Mesenchymal stem cell (in vitro differentiated cells and primary cell): ENCODE measurements at regions not wholly inside any gene's neighbourhood (a gene's known extent, or its start where the extent isn't known, plus 50 kb on each side); places are given as distances from the start of the nearest gene placed in this dataset.
A peak's percentile ranks its signal among the peaks of the same experiment; 100 is the strongest.

Experiments
- DNase-seq: peaks from one replicate; pipeline ENCODE4 v3.0.0-alpha.2; 2013
- H2AFZ ChIP-seq: one replicate; pipeline ENCODE4 v1.6.1; 2013; ENCODE audit warnings: low read depth, mild to moderate bottlenecking, control low read depth, inconsistent platforms, low read length, moderate library complexity
- H2AK5ac ChIP-seq: 2 replicates; pipeline ENCODE4 v1.6.1; 2013; ENCODE audit warnings: low read length, moderate library complexity, mild to moderate bottlenecking, inconsistent platforms; ENCODE audit not compliant: severe bottlenecking
- H2BK120ac ChIP-seq: one replicate; pipeline ENCODE4 v1.6.1; 2013; ENCODE audit warnings: low read depth, mild to moderate bottlenecking, inconsistent platforms, low read length, moderate library complexity
- H2BK12ac ChIP-seq, 2 experiments: one replicate each; pipeline ENCODE4 v1.6.1; 2013; ENCODE audit warnings: inconsistent platforms in 2 of 2, low read length in 2 of 2, mild to moderate bottlenecking in 2 of 2, moderate library complexity in 2 of 2, control low read depth in 1 of 2
- H2BK15ac ChIP-seq: one replicate; pipeline ENCODE4 v1.6.1; 2013; ENCODE audit warnings: mild to moderate bottlenecking, low read depth, inconsistent platforms; ENCODE audit not compliant: poor library complexity, severe bottlenecking
- H2BK5ac ChIP-seq: 2 replicates; pipeline ENCODE4 v1.6.1; 2013; ENCODE audit warnings: low read depth, mild to moderate bottlenecking, low read length, control low read depth, inconsistent platforms; ENCODE audit not compliant: poor library complexity, severe bottlenecking
- H3K14ac ChIP-seq, 2 experiments: one replicate each; pipeline ENCODE4 v1.6.1; 2013; ENCODE audit warnings: inconsistent platforms in 2 of 2, low read length in 2 of 2, control low read depth in 1 of 2, mild to moderate bottlenecking in 1 of 2, moderate library complexity in 1 of 2
- H3K18ac ChIP-seq, 2 experiments: one replicate each; pipeline ENCODE4 v1.6.1; 2013; ENCODE audit warnings: inconsistent platforms in 2 of 2, low read length in 2 of 2, control low read depth in 1 of 2, low read depth in 1 of 2, mild to moderate bottlenecking in 1 of 2
- H3K23ac ChIP-seq, 2 experiments: one replicate each; pipeline ENCODE4 v1.6.1; 2013; ENCODE audit warnings: inconsistent platforms in 2 of 2, low read length in 2 of 2, mild to moderate bottlenecking in 2 of 2, moderate library complexity in 2 of 2, control low read depth in 1 of 2
- H3K27ac ChIP-seq: 2 replicates; pipeline ENCODE4 v1.5.1; 2013; ENCODE audit warnings: mild to moderate bottlenecking, moderate library complexity, low read length, control low read depth, inconsistent platforms; ENCODE audit not compliant: poor library complexity, severe bottlenecking
- H3K27me3 ChIP-seq, 2 experiments: 2 replicates each; pipeline versions ENCODE4 v1.6.1 to v1.7.0; 2013; ENCODE audit warnings: low read length in 2 of 2, mild to moderate bottlenecking in 2 of 2, moderate library complexity in 2 of 2, control low read depth in 1 of 2, inconsistent platforms in 1 of 2; ENCODE audit not compliant: control insufficient read depth in 1 of 2, insufficient read depth in 1 of 2
- H3K36me3 ChIP-seq, 2 experiments: 2 replicates each; pipeline versions ENCODE4 v1.6.1 to v1.7.0; 2013; ENCODE audit warnings: low read length in 2 of 2, control low read depth in 1 of 2, inconsistent platforms in 1 of 2, low read depth in 1 of 2, mild to moderate bottlenecking in 1 of 2; ENCODE audit not compliant: insufficient read depth in 2 of 2, control insufficient read depth in 1 of 2
- H3K4ac ChIP-seq, 2 experiments: one replicate each; pipeline ENCODE4 v1.6.1; 2013; ENCODE audit warnings: inconsistent platforms in 2 of 2, low read length in 2 of 2, mild to moderate bottlenecking in 2 of 2, moderate library complexity in 2 of 2, control low read depth in 1 of 2, low read depth in 1 of 2
- H3K4me1 ChIP-seq: 2 replicates; pipeline ENCODE4 v1.6.1; 2013; ENCODE audit warnings: low read depth, low read length, control low read depth; ENCODE audit not compliant: control insufficient read depth, insufficient read depth
- H3K4me2 ChIP-seq: 2 replicates; pipeline ENCODE4 v1.6.1; 2013; ENCODE audit warnings: low read length, mild to moderate bottlenecking, inconsistent platforms; ENCODE audit not compliant: poor library complexity, severe bottlenecking
- H3K4me3 ChIP-seq, 2 experiments: 2 replicates each; pipeline versions ENCODE4 v1.5.1 to v1.7.0; 2013; ENCODE audit warnings: low read length in 2 of 2, mild to moderate bottlenecking in 2 of 2, control low read depth in 1 of 2, low read depth in 1 of 2; ENCODE audit not compliant: insufficient read depth in 1 of 2
- H3K79me1 ChIP-seq: replicated peaks from 2 replicates; pipeline ENCODE4 v1.6.1; 2013; ENCODE audit warnings: mild to moderate bottlenecking, control low read depth, low read length, inconsistent platforms; ENCODE audit not compliant: poor library complexity, severe bottlenecking
- H3K9ac ChIP-seq: 2 replicates; pipeline ENCODE4 v1.7.0; 2013; ENCODE audit warnings: mild to moderate bottlenecking, low read length, moderate library complexity
- H3K9me3 ChIP-seq: 2 replicates; pipeline ENCODE4 v1.7.0; 2013; ENCODE audit warnings: mild to moderate bottlenecking, low read length; ENCODE audit not compliant: control insufficient read depth
- H4K8ac ChIP-seq: one replicate; pipeline ENCODE4 v1.6.1; 2013; ENCODE audit warnings: inconsistent platforms, mild to moderate bottlenecking, low read length, moderate library complexity
- H4K91ac ChIP-seq: one replicate; pipeline ENCODE4 v1.6.1; 2013; ENCODE audit warnings: mild to moderate bottlenecking, low read length, inconsistent platforms
- WGBS: methylation state at CpG from one replicate; pipeline ENCODE4 v1.1.7; 2013; ENCODE audit warnings: mixed read lengths; 5-methylcytosine and 5-hydroxymethylcytosine counted together

- DNase-seq = peak; percentile 53
- H2BK5ac ChIP-seq = no peak overlapping the region
- H3K4me1 ChIP-seq = no peaks in the 10 kb centered on the region
- no peak overlapping the region for H2AK5ac ChIP-seq
- H3K9me3 ChIP-seq = no peaks in the 10 kb centered on the region
- H3K9ac ChIP-seq = no peak overlapping the region
- H3K4me3 ChIP-seq = no peak overlapping the region
- no peaks in the 10 kb centered on the region for H3K27me3 ChIP-seq
- H3K23ac ChIP-seq = no peak overlapping the region
- no peak overlapping the region for H2BK120ac ChIP-seq
- peak overlapping the region in 1 of 2 experiments; percentile 50 for H3K18ac ChIP-seq
- 75% methylated on average over 4 of the region's 6 CpGs for WGBS
- no peaks in the 10 kb centered on the region for H3K36me3 ChIP-seq
- H4K8ac ChIP-seq = no peak overlapping the region
- H3K14ac ChIP-seq = no peak overlapping the region
- H4K91ac ChIP-seq = no peak overlapping the region
- no peak overlapping the region for H2BK15ac ChIP-seq
- no peak overlapping the region for H3K27ac ChIP-seq
- no peaks in the 10 kb centered on the region for H3K79me1 ChIP-seq
- no peak overlapping the region for H2AFZ ChIP-seq
- peak overlapping the region in 1 of 2 experiments; percentile 2 for H3K4ac ChIP-seq
- no peak overlapping the region for H3K4me2 ChIP-seq
- peak overlapping the region; percentile 14 to 29 for H2BK12ac ChIP-seq
Measured at GRCh38 chr5:54610197-54610944, 92.8 kb downstream of the SNX18 start.

- WGBS = 98% methylated on average over 2 of the region's 3 CpGs
- peak; percentile 39 for DNase-seq
- H3K4me1 ChIP-seq = no peaks in the 10 kb centered on the region
- no peak overlapping the region for H4K8ac ChIP-seq
- no peak overlapping the region for H4K91ac ChIP-seq
- no peak overlapping the region for H2BK120ac ChIP-seq
- H3K9me3 ChIP-seq = no peaks in the 10 kb centered on the region
- H3K4ac ChIP-seq = no peak overlapping the region
- no peak overlapping the region for H2BK15ac ChIP-seq
- H3K18ac ChIP-seq = peak overlapping the region in 1 of 2 experiments; percentile 31
- no peak overlapping the region for H3K4me3 ChIP-seq
- no peak overlapping the region for H3K14ac ChIP-seq
- H3K9ac ChIP-seq = no peak overlapping the region
- H3K36me3 ChIP-seq = no peaks in the 10 kb centered on the region
- no peak overlapping the region for H3K27ac ChIP-seq
- H3K27me3 ChIP-seq = no peaks in the 10 kb centered on the region
- no peak overlapping the region for H3K23ac ChIP-seq
- no peak overlapping the region for H3K4me2 ChIP-seq
- no peaks in the 10 kb centered on the region for H3K79me1 ChIP-seq
- no peak overlapping the region for H2AFZ ChIP-seq
- H2BK5ac ChIP-seq = no peak overlapping the region
- H2BK12ac ChIP-seq = peak overlapping the region in 1 of 2 experiments; percentile 71
- H2AK5ac ChIP-seq = no peak overlapping the region
Measured at GRCh38 chr5:54608423-54609085, 91.0 kb downstream of the SNX18 start.

GRCh38 chr5:54607006-54607405, 89.4 kb downstream of the SNX18 start:
- H2BK120ac ChIP-seq = no peak overlapping the region
- H3K9me3 ChIP-seq = no peaks in the 10 kb centered on the region
- no peaks in the 10 kb centered on the region for H3K36me3 ChIP-seq
- H3K14ac ChIP-seq = no peak overlapping the region
- no peak overlapping the region for H4K8ac ChIP-seq
- no peak overlapping the region for H3K4ac ChIP-seq
- no peak overlapping the region for H3K27ac ChIP-seq
- H2AK5ac ChIP-seq = no peak overlapping the region
- H2BK5ac ChIP-seq = no peak overlapping the region
- H3K4me3 ChIP-seq = no peak overlapping the region
- H3K9ac ChIP-seq = no peak overlapping the region
- no peak overlapping the region for H3K18ac ChIP-seq
- DNase-seq = no peak
- H3K23ac ChIP-seq = no peak overlapping the region
- H3K4me1 ChIP-seq = no peaks in the 10 kb centered on the region
- no peak overlapping the region for H2AFZ ChIP-seq
- peak overlapping the region; percentile 36 for H2BK15ac ChIP-seq
- H3K79me1 ChIP-seq = no peaks in the 10 kb centered on the region
- H2BK12ac ChIP-seq = no peak overlapping the region
- H3K4me2 ChIP-seq = no peak overlapping the region
- 99% methylated on average over 3 of the region's 3 CpGs for WGBS
- H3K27me3 ChIP-seq = no peaks in the 10 kb centered on the region
- no peak overlapping the region for H4K91ac ChIP-seq

GRCh38 chr5:54603372-54603771, 85.8 kb downstream of the SNX18 start:
- Histone ChIP-seq H3K23ac (no peak overlapping the region), H2BK15ac (no peak overlapping the region), H3K9ac (no peak overlapping the region), H4K91ac (no peak overlapping the region), H3K27me3 (no peaks in the 10 kb centered on the region), H2AK5ac (no peak overlapping the region), H3K18ac (no peak overlapping the region), H2BK12ac (no peak overlapping the region), H3K27ac (no peak overlapping the region), H4K8ac (no peak overlapping the region), H3K79me1 (no peaks in the 10 kb centered on the region), H2AFZ (no peak overlapping the region), H3K4me2 (no peak overlapping the region), H3K4ac (no peak overlapping the region), H3K36me3 (no peaks in the 10 kb centered on the region), H3K4me3 (no peak overlapping the region), H3K4me1 (no peaks in the 10 kb centered on the region), H3K9me3 (peaks cover 13% of the 10 kb centered on the region), H2BK120ac (no peak overlapping the region), H3K14ac (no peak overlapping the region), H2BK5ac (no peak overlapping the region)
- no peak for DNase-seq
- WGBS = 71% methylated on average over 1 of the region's 1 CpG
